MCF 10A (cell line): ENCODE measurements at regions not wholly inside any gene's neighbourhood (a gene's known extent, or its start where the extent isn't known, plus 50 kb on each side); places are given as distances from the start of the nearest gene placed in this dataset.

Experiments
- BruUV-seq: library from RNA; stranded (reverse); fragments of 400-500 nt; replicated peaks from 2 replicates; lab custom pipeline; 2021; lab: Mats Ljungman, UMichigan
- CTCF ChIA-PET: fragments of 300-600 bp; sonication (Branson Sonifier 250); formaldehyde crosslinking; extraction: SDS; loops from one replicate; lab custom pipeline; 2021; ENCODE audit warnings: antibody characterized with exemption, inconsistent platforms; lab: Yijun Ruan, JAX
- POLR2A ChIA-PET: fragments of 300-600, 350-650 bp; sonication (Branson Sonifier 250); formaldehyde crosslinking; extraction: SDS; loops from one replicate; lab custom pipeline; 2020; ENCODE audit warnings: antibody characterized with exemption, inconsistent platforms; lab: Yijun Ruan, JAX
- DNase-seq: peaks from one replicate; pipeline ENCODE4 v3.0.0-alpha.2; 2018; ENCODE audit not compliant: unreplicated experiment
- H3K27ac Mint-ChIP-seq: one replicate; pipeline ENCODE4 v1.8.0; 2022; ENCODE audit warnings: mild to moderate bottlenecking, low read depth, mixed read lengths; ENCODE audit not compliant: unreplicated experiment
- H3K27me3 Mint-ChIP-seq: one replicate; pipeline ENCODE4 v1.8.0; 2022; ENCODE audit warnings: mixed read lengths; ENCODE audit not compliant: insufficient read depth, unreplicated experiment
- H3K36me3 Mint-ChIP-seq: one replicate; pipeline ENCODE4 v1.8.0; 2022; ENCODE audit warnings: mild to moderate bottlenecking, moderate library complexity, mixed read lengths; ENCODE audit not compliant: insufficient read depth, unreplicated experiment
- H3K4me1 Mint-ChIP-seq: one replicate; pipeline ENCODE4 v1.8.0; 2022; ENCODE audit warnings: mixed read lengths; ENCODE audit not compliant: insufficient read depth, unreplicated experiment
- H3K4me3 Mint-ChIP-seq: one replicate; pipeline ENCODE4 v1.8.0; 2022; ENCODE audit warnings: mild to moderate bottlenecking, moderate library complexity, mixed read lengths; ENCODE audit not compliant: unreplicated experiment
- H3K9me3 Mint-ChIP-seq: one replicate; pipeline ENCODE4 v1.8.0; 2022; ENCODE audit warnings: mixed read lengths; ENCODE audit not compliant: unreplicated experiment
- intact Hi-C: fragments of 100-400 bp; cut with micrococcal nuclease; formaldehyde crosslinking; loops from 2 replicates; pipeline ENCODE4 v1.14.1; 2022
- TF ChIP-seq, protein P1 (sequence below): fragments of 200-600 bp; IDR thresholded peaks from one replicate; pipeline ENCODE4 v1.8.0; 2022; ENCODE audit warnings: antibody characterized with exemption, mild to moderate bottlenecking; ENCODE audit not compliant: unreplicated experiment

DNA sequence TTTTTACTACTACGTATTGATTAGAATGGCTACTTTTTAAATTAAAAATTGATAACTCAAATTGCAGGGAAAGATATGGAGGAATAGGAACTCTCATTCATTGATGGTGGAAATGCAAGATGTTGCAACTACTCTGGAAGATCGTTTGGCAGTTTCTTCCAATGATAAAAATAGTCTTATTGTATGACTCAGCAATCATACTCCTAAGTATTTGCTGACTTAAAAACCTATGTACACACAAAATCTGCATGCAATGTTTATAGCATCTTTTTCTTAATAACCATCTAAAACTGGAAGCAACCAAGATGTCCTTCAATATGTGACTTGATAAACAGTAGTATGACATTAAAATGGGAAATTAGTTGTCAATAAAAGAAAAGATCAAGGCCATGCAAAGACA is 87.4 kb upstream of the LRRC3B start:
- CTCF ChIA-PET = interaction anchor here (0.7 to 1.1 kb wide), 2 partner anchors 178 to 1852 kb away, joined by 3 to 5 read pairs; no protein-coding TSS in a partner anchor
- no peaks in the 10 kb centered on the region for H3K36me3 Mint-ChIP-seq
- no TSS peak for BruUV-seq

DNA sequence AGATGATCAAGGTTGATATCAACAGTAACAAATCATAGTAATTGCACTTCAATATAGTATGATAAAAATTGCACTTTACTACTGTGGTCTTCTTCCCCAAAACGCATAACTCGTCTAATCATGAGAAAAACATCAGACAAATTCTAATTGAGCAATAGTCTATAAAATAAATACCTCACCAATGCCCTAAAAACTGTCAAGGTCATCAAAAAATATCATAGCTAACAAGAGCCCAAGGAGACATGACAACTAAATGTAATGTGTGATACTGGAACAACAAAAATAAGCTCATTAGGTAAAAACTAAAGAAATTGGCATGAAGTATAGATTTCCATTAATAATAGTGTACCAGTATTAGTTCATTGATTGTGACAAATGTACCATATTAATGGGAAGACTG is 85.6 kb upstream of the LRRC3B start:
- Mint-ChIP-seq H3K9me3 (peaks cover 7% of the 10 kb centered on the region), H3K4me3 (no peak overlapping the region), H3K4me1 (no peaks in the 10 kb centered on the region), H3K36me3 (no peaks in the 10 kb centered on the region), H3K27ac (no peak overlapping the region), H3K27me3 (no peaks in the 10 kb centered on the region)
- POLR2A ChIA-PET = no interaction called here
- no peak for DNase-seq
- CTCF ChIA-PET = no interaction called here
- TF ChIP-seq, protein P1, sequence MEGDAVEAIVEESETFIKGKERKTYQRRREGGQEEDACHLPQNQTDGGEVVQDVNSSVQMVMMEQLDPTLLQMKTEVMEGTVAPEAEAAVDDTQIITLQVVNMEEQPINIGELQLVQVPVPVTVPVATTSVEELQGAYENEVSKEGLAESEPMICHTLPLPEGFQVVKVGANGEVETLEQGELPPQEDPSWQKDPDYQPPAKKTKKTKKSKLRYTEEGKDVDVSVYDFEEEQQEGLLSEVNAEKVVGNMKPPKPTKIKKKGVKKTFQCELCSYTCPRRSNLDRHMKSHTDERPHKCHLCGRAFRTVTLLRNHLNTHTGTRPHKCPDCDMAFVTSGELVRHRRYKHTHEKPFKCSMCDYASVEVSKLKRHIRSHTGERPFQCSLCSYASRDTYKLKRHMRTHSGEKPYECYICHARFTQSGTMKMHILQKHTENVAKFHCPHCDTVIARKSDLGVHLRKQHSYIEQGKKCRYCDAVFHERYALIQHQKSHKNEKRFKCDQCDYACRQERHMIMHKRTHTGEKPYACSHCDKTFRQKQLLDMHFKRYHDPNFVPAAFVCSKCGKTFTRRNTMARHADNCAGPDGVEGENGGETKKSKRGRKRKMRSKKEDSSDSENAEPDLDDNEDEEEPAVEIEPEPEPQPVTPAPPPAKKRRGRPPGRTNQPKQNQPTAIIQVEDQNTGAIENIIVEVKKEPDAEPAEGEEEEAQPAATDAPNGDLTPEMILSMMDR = no peak
- intact Hi-C loops = no loop called here
- BruUV-seq = no TSS peak

More for the DNA sequence above, 87.4 kb upstream of the LRRC3B start:
- TF ChIP-seq, protein P1 = no peak
- intact Hi-C loops = no loop called here
- no peak for DNase-seq
- no peaks in the 10 kb centered on the region for H3K27me3 Mint-ChIP-seq
- H3K4me1 Mint-ChIP-seq = no peaks in the 10 kb centered on the region
- no peak overlapping the region for H3K4me3 Mint-ChIP-seq
- H3K9me3 Mint-ChIP-seq = peaks cover 7% of the 10 kb centered on the region
- POLR2A ChIA-PET = interaction anchor here (0.7 kb wide), 1 partner anchor 712 kb away, joined by 3 read pairs; no protein-coding TSS in a partner anchor
- no peak overlapping the region for H3K27ac Mint-ChIP-seq

DNA sequence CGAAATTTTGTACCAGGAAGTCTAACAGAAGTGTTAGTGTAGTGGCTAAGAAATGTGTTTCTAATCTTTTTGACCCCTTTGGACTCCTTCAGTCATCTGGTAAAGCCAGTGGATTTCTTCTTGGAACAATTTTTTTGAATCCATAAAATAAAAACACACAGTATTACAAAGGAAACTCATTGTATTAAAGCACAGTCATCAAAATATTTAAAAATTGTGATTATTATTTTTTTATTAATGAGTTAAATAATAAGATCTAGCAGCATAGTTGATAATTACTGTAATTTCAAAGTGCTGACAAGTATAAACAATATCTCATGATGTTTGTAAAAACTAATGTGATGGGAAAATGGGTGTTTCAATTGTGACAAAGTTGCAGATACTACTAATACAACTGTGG is 72.2 kb upstream of the LRRC3B start:
- intact Hi-C loops = no loop called here
- peaks cover 5% of the 10 kb centered on the region for H3K36me3 Mint-ChIP-seq
- no peaks in the 10 kb centered on the region for H3K9me3 Mint-ChIP-seq
- H3K27me3 Mint-ChIP-seq = no peaks in the 10 kb centered on the region
- H3K27ac Mint-ChIP-seq = no peak overlapping the region
- ChIA-PET CTCF (no interaction called here), POLR2A (no interaction called here)
- H3K4me3 Mint-ChIP-seq = no peak overlapping the region
- TF ChIP-seq, protein P1 = no peak
- peaks cover 4% of the 10 kb centered on the region for H3K4me1 Mint-ChIP-seq
- no TSS peak for BruUV-seq
- DNase-seq = no peak

DNA sequence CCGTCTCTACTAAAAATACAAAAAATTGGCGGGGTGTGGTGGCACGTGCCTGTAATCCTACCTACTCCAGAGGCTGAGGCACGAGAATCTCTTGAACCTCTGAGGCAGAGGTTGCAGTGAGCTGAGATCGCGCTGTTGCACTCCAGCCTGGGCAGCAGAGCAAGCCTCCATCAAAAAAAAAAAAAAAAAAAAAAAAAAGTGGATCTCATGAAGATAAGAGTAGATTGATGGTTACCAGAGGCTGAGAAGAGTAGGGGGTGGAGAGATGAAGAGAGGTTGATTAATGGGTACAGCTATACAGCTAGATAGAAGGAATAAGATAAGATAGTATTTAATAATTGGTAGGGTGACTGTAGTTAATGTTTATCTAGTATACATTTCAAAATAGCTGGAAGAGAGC is 65.9 kb upstream of the LRRC3B start:
- no TSS peak for BruUV-seq
- intact Hi-C loops = no loop called here
- ChIA-PET POLR2A (no interaction called here), CTCF (interaction anchor here (0.8 kb wide), 1 partner anchor 156 kb away, joined by 3 read pairs; no protein-coding TSS in a partner anchor)
- no peaks in the 10 kb centered on the region for H3K27me3 Mint-ChIP-seq
- H3K4me1 Mint-ChIP-seq = peaks cover under 1% of the 10 kb centered on the region
- no peak overlapping the region for H3K27ac Mint-ChIP-seq
- no peaks in the 10 kb centered on the region for H3K9me3 Mint-ChIP-seq
- H3K4me3 Mint-ChIP-seq = no peak overlapping the region
- H3K36me3 Mint-ChIP-seq = no peaks in the 10 kb centered on the region
- TF ChIP-seq, protein P1 = no peak
- DNase-seq = no peak
